H1 (cell line): ENCODE measurements at regions not wholly inside any gene's neighbourhood (a gene's known extent, or its start where the extent isn't known, plus 50 kb on each side); places are given as distances from the start of the nearest gene placed in this dataset.
"Not testable (repeated sequence)": the region's sequence is repeated elsewhere in the genome, so short reads cannot be mapped to it uniquely, and the experiment has no call there.

Experiments
- CTCF ChIA-PET: fragments of 300-600 bp; sonication (Branson Sonifier 250); formaldehyde crosslinking; loops from one replicate; lab custom pipeline; 2021; ENCODE audit not compliant: partially characterized antibody; lab: Charles Lee
- POLR2A ChIA-PET: fragments of 300-600 bp; sonication (Branson Sonifier 250); formaldehyde crosslinking; loops from one replicate; lab custom pipeline; 2021; ENCODE audit warnings: inconsistent platforms; ENCODE audit not compliant: partially characterized antibody; lab: Charles Lee
- DNase-seq, 2 experiments: peaks; one replicate each; pipeline versions ENCODE4 v3.0.0 to v3.0.0-alpha.2; 2010 to 2022; ENCODE audit warnings: low spot score in 2 of 2, low read depth in 1 of 2, mixed read lengths in 1 of 2
- FAIRE-seq: peaks from 2 replicates; lab custom pipeline; 2011; peaks lifted over from hg19 to GRCh38; lab: Jason Lieb, UNC
- H2AFZ ChIP-seq: 2 replicates; pipeline ENCODE4 v1.8.1; 2012; ENCODE audit warnings: low read length, inconsistent platforms
- H2AK5ac ChIP-seq: 2 replicates; pipeline ENCODE4 v1.6.1; 2013; ENCODE audit warnings: low read depth, low read length
- H2BK120ac ChIP-seq: replicated peaks from 2 replicates; pipeline ENCODE3; 2013; ENCODE audit warnings: low read depth, low read length, inconsistent platforms
- H2BK12ac ChIP-seq: 2 replicates; pipeline ENCODE4 v1.6.1; 2013; ENCODE audit warnings: low read depth, low read length
- H2BK15ac ChIP-seq: 2 replicates; pipeline ENCODE4 v1.6.1; 2013; ENCODE audit warnings: low read length
- H2BK20ac ChIP-seq: 2 replicates; pipeline ENCODE4 v1.6.1; 2013; ENCODE audit warnings: low read length
- H2BK5ac ChIP-seq: 2 replicates; pipeline ENCODE4 v1.6.1; 2013; ENCODE audit warnings: low read depth, low read length
- H3K14ac ChIP-seq: 2 replicates; pipeline ENCODE4 v1.6.1; 2013; ENCODE audit warnings: inconsistent platforms; ENCODE audit not compliant: insufficient read length
- H3K18ac ChIP-seq: 2 replicates; pipeline ENCODE4 v1.6.1; 2013; ENCODE audit warnings: low read length; ENCODE audit errors: extremely low read depth
- H3K23ac ChIP-seq: 2 replicates; pipeline ENCODE4 v1.6.1; 2013; ENCODE audit warnings: inconsistent platforms; ENCODE audit not compliant: insufficient read length
- H3K23me2 ChIP-seq: 2 replicates; pipeline ENCODE4 v1.6.1; 2013; ENCODE audit warnings: low read depth, low read length
- H3K27ac ChIP-seq: 2 replicates; pipeline ENCODE4 v1.6.1; 2011; ENCODE audit warnings: low read depth, low read length, inconsistent platforms
- H3K27me3 ChIP-seq, 4 experiments: replicated peaks in 1 of 4; 1 replicate in 1 of 4; 2 replicates in 3 of 4; pipeline versions ENCODE4 v1.6.1 to v1.8.1; 2011 to 2013; ENCODE audit warnings: low read length in 3 of 4, mild to moderate bottlenecking in 3 of 4, inconsistent platforms in 2 of 4, mixed read lengths in 2 of 4, moderate library complexity in 1 of 4; ENCODE audit not compliant: control insufficient read depth in 3 of 4, insufficient read depth in 3 of 4; ENCODE audit errors: extremely low read depth in 1 of 4
- H3K36me3 ChIP-seq, 4 experiments: 2 replicates each; pipeline versions ENCODE4 v1.6.1 to v1.8.1; 2011 to 2013; ENCODE audit warnings: mild to moderate bottlenecking in 4 of 4, low read length in 3 of 4, moderate library complexity in 2 of 4, control low read depth in 1 of 4, inconsistent platforms in 1 of 4; ENCODE audit not compliant: insufficient read depth in 4 of 4, control insufficient read depth in 2 of 4
- H3K4ac ChIP-seq: replicated peaks from 2 replicates; pipeline ENCODE3; 2013; ENCODE audit warnings: low read length, low read depth, mixed read lengths, inconsistent platforms; ENCODE audit not compliant: insufficient read length
- H3K4me1 ChIP-seq, 4 experiments: replicated peaks in 1 of 4; 1 replicate in 1 of 4; 2 replicates in 3 of 4; pipeline versions ENCODE4 v1.6.1 to v1.8.1; 2011 to 2013; ENCODE audit warnings: low read length in 3 of 4, inconsistent platforms in 2 of 4, mixed read lengths in 1 of 4; ENCODE audit not compliant: insufficient read depth in 4 of 4, control insufficient read depth in 3 of 4
- H3K4me2 ChIP-seq, 2 experiments: 2 replicates each; pipeline versions ENCODE4 v1.6.1 to v1.8.1; 2011 to 2013; ENCODE audit warnings: low read depth in 2 of 2, low read length in 2 of 2, control low read depth in 1 of 2, inconsistent platforms in 1 of 2, mild to moderate bottlenecking in 1 of 2; ENCODE audit not compliant: insufficient read depth in 1 of 2
- H3K4me3 ChIP-seq, 4 experiments: fragments of 200-600, 300-600 bp in 1 of 4; sonication (generic), shearing (Covaris generic), sonication (Bioruptor Twin) in 1 of 4; 2 replicates each; pipeline versions ENCODE4 v1.5.1 to v1.8.1; 2011 to 2016; ENCODE audit warnings: low read length in 4 of 4, low read depth in 3 of 4, control low read depth in 2 of 4, inconsistent platforms in 2 of 4, mild to moderate bottlenecking in 2 of 4, mixed read lengths in 1 of 4, moderate library complexity in 1 of 4; ENCODE audit not compliant: insufficient read depth in 2 of 4; ENCODE audit errors: extremely low read depth in 1 of 4
- H3K56ac ChIP-seq: replicated peaks from 2 replicates; pipeline ENCODE3; 2013; ENCODE audit warnings: low read depth, mild to moderate bottlenecking, mixed read lengths, low read length, inconsistent platforms; ENCODE audit not compliant: insufficient read length
- H3K79me1 ChIP-seq: 2 replicates; pipeline ENCODE4 v1.6.1; 2013; ENCODE audit warnings: low read depth, low read length, control low read depth
- H3K79me2 ChIP-seq, 2 experiments: 2 replicates each; pipeline versions ENCODE4 v1.6.1 to v1.8.1; 2012 to 2013; ENCODE audit warnings: low read length in 2 of 2, mild to moderate bottlenecking in 2 of 2, inconsistent platforms in 1 of 2; ENCODE audit not compliant: insufficient read depth in 2 of 2, control insufficient read depth in 1 of 2
- H3K9ac ChIP-seq, 4 experiments: replicated peaks in 1 of 4; 1 replicate in 1 of 4; 2 replicates in 3 of 4; pipeline versions ENCODE4 v1.6.1 to v1.8.1; 2011 to 2013; ENCODE audit warnings: low read depth in 3 of 4, low read length in 3 of 4, control low read depth in 2 of 4, mild to moderate bottlenecking in 2 of 4, moderate library complexity in 2 of 4, inconsistent platforms in 1 of 4; ENCODE audit errors: extremely low read depth in 1 of 4
- H3K9me3 ChIP-seq, 2 experiments: 2 replicates each; pipeline versions ENCODE4 v1.6.1 to v1.8.1; 2012 to 2013; ENCODE audit warnings: mild to moderate bottlenecking in 2 of 2, moderate library complexity in 2 of 2, control low read depth in 1 of 2, inconsistent platforms in 1 of 2, low read depth in 1 of 2, low read length in 1 of 2, mixed read lengths in 1 of 2; ENCODE audit not compliant: insufficient read depth in 2 of 2
- H4K20me1 ChIP-seq, 2 experiments: replicated peaks in 1 of 2; 2 replicates each; pipeline versions ENCODE3 to v1.8.1; 2011 to 2013; ENCODE audit warnings: inconsistent platforms in 2 of 2, low read length in 2 of 2, mild to moderate bottlenecking in 1 of 2; ENCODE audit not compliant: insufficient read depth in 2 of 2, control insufficient read depth in 1 of 2
- H4K5ac ChIP-seq: 2 replicates; pipeline ENCODE4 v1.6.1; 2013; ENCODE audit warnings: low read length, low read depth, mixed read lengths, inconsistent platforms; ENCODE audit not compliant: insufficient read length
- H4K8ac ChIP-seq: 2 replicates; pipeline ENCODE4 v1.8.0; 2013; ENCODE audit warnings: mild to moderate bottlenecking, moderate library complexity, low read length, inconsistent platforms; ENCODE audit not compliant: insufficient read depth; ENCODE audit errors: extremely low read depth
- H4K91ac ChIP-seq: replicated peaks from 2 replicates; pipeline ENCODE3; 2013; ENCODE audit warnings: low read length, mixed read lengths, inconsistent platforms; ENCODE audit not compliant: insufficient read length
- WGBS, 2 experiments: shearing (Covaris generic) in 1 of 2; methylation state at CpG; one replicate each; pipeline versions ENCODE4 v1.1.6 to v1.1.7; 2013 to 2015; ENCODE audit warnings: low lambda C conversion rate in 2 of 2, mixed read lengths in 2 of 2, inconsistent platforms in 1 of 2, low coverage in 1 of 2, missing lambda C conversion rate in 1 of 2; ENCODE audit not compliant: insufficient replicate concordance in 2 of 2, insufficient coverage in 1 of 2, insufficient read length in 1 of 2; ENCODE audit errors: extremely low coverage in 1 of 2, missing lambda C conversion rate in 1 of 2; 5-methylcytosine and 5-hydroxymethylcytosine counted together

- H3K79me2 ChIP-seq, H3K27ac ChIP-seq, H3K27me3 ChIP-seq, H4K91ac ChIP-seq, H2BK20ac ChIP-seq, POLR2A ChIA-PET, H4K20me1 ChIP-seq, H3K36me3 ChIP-seq, H3K4ac ChIP-seq, H2BK120ac ChIP-seq, H3K9me3 ChIP-seq, H3K4me3 ChIP-seq, H3K18ac ChIP-seq, H4K5ac ChIP-seq, H3K4me1 ChIP-seq, H2AFZ ChIP-seq, H4K8ac ChIP-seq, H2AK5ac ChIP-seq, DNase-seq, H2BK12ac ChIP-seq, H3K23me2 ChIP-seq, CTCF ChIA-PET, H3K9ac ChIP-seq, H3K23ac ChIP-seq, H2BK15ac ChIP-seq, FAIRE-seq, H3K4me2 ChIP-seq, H3K79me1 ChIP-seq, H3K14ac ChIP-seq, H2BK5ac ChIP-seq, H3K56ac ChIP-seq: not testable (repeated sequence)
- no CpG with 5 or more reads among the region's 4 CpGs for WGBS, 2 experiments
These were observed 125.3 kb upstream of the NBPF26 start for GRCh38 chr1:120598331-120598951.

GRCh38 chr1:120599511-120599910 is 124.2 kb upstream of the NBPF26 start:
- FAIRE-seq, H3K27me3 ChIP-seq, H3K18ac ChIP-seq, H3K9ac ChIP-seq, H2BK5ac ChIP-seq, H3K4me2 ChIP-seq, H2BK15ac ChIP-seq, H4K91ac ChIP-seq, CTCF ChIA-PET, H3K4me3 ChIP-seq, H3K27ac ChIP-seq, H3K23me2 ChIP-seq, H3K4ac ChIP-seq, H2AFZ ChIP-seq, H3K14ac ChIP-seq, H3K36me3 ChIP-seq, DNase-seq, H3K23ac ChIP-seq, H4K8ac ChIP-seq, H2AK5ac ChIP-seq, H4K20me1 ChIP-seq, H3K9me3 ChIP-seq, H3K79me1 ChIP-seq, POLR2A ChIA-PET, H2BK12ac ChIP-seq, H4K5ac ChIP-seq, H3K79me2 ChIP-seq, H3K56ac ChIP-seq, H3K4me1 ChIP-seq, H2BK20ac ChIP-seq, H2BK120ac ChIP-seq: not testable (repeated sequence)
- no CpG with 5 or more reads among the region's 3 CpGs for WGBS, 2 experiments
